PC-9 (cell line): ENCODE measurements at regions not wholly inside any gene's neighbourhood (a gene's known extent, or its start where the extent isn't known, plus 50 kb on each side); places are given as distances from the start of the nearest gene placed in this dataset.

ENCODE experiments used
- EZH2 ChIP-seq: fragments of 200-600 bp; sonication (generic); IDR thresholded peaks from 2 replicates; pipeline ENCODE4 v1.8.0; 2017; ENCODE audit warnings: antibody characterized with exemption, low read depth
- TF ChIP-seq, protein P1 (sequence below): fragments of 200-600 bp; sonication (generic); conservative IDR thresholded peaks from 2 replicates; pipeline ENCODE4 v1.6.1; 2017; ENCODE audit warnings: mixed run types, antibody characterized with exemption, mild to moderate bottlenecking, moderate library complexity

DNA sequence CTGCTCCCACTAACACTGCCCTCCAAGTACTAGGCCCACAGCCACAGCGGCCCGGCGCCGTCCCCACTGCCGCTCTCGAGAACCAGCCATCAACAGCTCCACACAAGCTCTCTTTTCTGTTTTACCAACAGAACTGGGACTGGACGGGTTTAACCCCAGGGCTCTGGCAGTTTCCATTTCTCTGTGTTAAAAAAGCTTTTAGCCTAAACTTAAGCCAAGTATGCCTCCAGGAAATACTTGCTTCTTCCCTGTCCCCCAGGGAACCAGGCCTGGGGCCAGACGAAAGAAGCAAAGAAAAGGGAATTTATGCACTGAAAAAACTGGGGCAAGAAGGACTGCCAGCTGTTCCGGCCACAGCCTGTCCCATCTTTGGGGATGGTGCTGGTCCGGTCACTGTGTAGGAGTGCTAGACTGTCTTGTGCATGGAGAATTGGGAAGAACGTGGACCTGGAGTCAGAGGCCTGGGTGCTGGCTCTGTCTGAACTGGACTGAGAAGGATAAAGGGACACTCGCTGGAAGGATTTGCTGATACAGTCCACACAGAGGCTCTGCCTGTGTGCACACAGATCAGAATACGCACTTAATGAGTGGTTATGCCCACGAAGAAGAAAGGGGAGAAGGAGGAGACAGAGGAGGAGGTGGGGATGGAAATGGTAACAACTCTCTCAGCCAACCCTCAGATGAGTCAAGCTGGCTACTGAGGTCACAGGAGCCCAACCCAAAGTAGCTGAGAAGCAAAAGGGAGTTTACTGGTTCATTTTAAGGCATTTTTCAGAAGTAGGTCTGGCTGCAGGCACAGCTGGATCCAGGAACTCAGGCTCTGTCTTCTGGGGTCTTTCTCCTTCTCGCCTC, 254.4 kb upstream of the PMEPA1 start:
- TF ChIP-seq, protein P1, sequence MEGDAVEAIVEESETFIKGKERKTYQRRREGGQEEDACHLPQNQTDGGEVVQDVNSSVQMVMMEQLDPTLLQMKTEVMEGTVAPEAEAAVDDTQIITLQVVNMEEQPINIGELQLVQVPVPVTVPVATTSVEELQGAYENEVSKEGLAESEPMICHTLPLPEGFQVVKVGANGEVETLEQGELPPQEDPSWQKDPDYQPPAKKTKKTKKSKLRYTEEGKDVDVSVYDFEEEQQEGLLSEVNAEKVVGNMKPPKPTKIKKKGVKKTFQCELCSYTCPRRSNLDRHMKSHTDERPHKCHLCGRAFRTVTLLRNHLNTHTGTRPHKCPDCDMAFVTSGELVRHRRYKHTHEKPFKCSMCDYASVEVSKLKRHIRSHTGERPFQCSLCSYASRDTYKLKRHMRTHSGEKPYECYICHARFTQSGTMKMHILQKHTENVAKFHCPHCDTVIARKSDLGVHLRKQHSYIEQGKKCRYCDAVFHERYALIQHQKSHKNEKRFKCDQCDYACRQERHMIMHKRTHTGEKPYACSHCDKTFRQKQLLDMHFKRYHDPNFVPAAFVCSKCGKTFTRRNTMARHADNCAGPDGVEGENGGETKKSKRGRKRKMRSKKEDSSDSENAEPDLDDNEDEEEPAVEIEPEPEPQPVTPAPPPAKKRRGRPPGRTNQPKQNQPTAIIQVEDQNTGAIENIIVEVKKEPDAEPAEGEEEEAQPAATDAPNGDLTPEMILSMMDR: no peak
- no peak for TF ChIP-seq EZH2
